Mesodermal cell (in vitro differentiated cells): ENCODE measurements at regions not wholly inside any gene's neighbourhood (a gene's known extent, or its start where the extent isn't known, plus 50 kb on each side); places are given as distances from the start of the nearest gene placed in this dataset.

Experiments
- H3K27ac ChIP-seq: 2 replicates; pipeline ENCODE4 v1.7.0; 2013; ENCODE audit warnings: mild to moderate bottlenecking, low read depth, low read length, moderate library complexity; ENCODE audit not compliant: severe bottlenecking
- H3K36me3 ChIP-seq: 2 replicates; pipeline ENCODE4 v1.7.1; 2013; ENCODE audit warnings: mild to moderate bottlenecking, low read length, moderate library complexity; ENCODE audit not compliant: control insufficient read depth, insufficient read depth
- H3K4me1 ChIP-seq: one replicate; pipeline ENCODE4 v1.7.1; 2013; ENCODE audit warnings: mild to moderate bottlenecking, low read length; ENCODE audit not compliant: insufficient read depth, control insufficient read depth, poor library complexity, severe bottlenecking
- H3K4me3 ChIP-seq: 2 replicates; pipeline ENCODE4 v1.7.0; 2013; ENCODE audit warnings: low read length, control low read depth, mild to moderate bottlenecking; ENCODE audit not compliant: insufficient read depth, poor library complexity, severe bottlenecking; ENCODE audit errors: extremely low read depth
- H3K9me3 ChIP-seq: 2 replicates; pipeline ENCODE4 v1.7.1; 2013; ENCODE audit warnings: mild to moderate bottlenecking, low read length, moderate library complexity; ENCODE audit not compliant: control insufficient read depth
- WGBS, 2 experiments: methylation state at CpG; one replicate each; pipeline ENCODE4 v1.1.5; 2013; ENCODE audit warnings: missing lambda C conversion rate in 2 of 2; ENCODE audit not compliant: insufficient coverage in 2 of 2; 5-methylcytosine and 5-hydroxymethylcytosine counted together

- Histone ChIP-seq H3K27ac (no peak overlapping the region), H3K4me3 (no peak overlapping the region), H3K9me3 (no peaks in the 10 kb centered on the region), H3K4me1 (peaks cover 19% of the 10 kb centered on the region), H3K36me3 (no peaks in the 10 kb centered on the region)
- WGBS, 2 experiments: 72 to 78% methylated on average over 6 to 8 of the region's 8 CpGs
Measured at GRCh38 chr5:96565582-96566265, 96.5 kb upstream of the CAST start.

- Histone ChIP-seq H3K36me3 (no peaks in the 10 kb centered on the region), H3K4me1 (peaks cover 19% of the 10 kb centered on the region), H3K27ac (no peak overlapping the region), H3K9me3 (no peaks in the 10 kb centered on the region), H3K4me3 (no peak overlapping the region)
- 78 to 83% methylated on average over 5 to 8 of the region's 8 CpGs for WGBS, 2 experiments
Measured at GRCh38 chr5:96566833-96567587, 95.2 kb upstream of the CAST start.

GRCh38 chr5:96569332-96569731, 92.8 kb upstream of the CAST start:
- H3K27ac ChIP-seq: no peak overlapping the region
- no peak overlapping the region for H3K4me3 ChIP-seq
- H3K36me3 ChIP-seq: no peaks in the 10 kb centered on the region
- 80 to 92% methylated on average over 2 to 3 of the region's 4 CpGs for WGBS, 2 experiments
- no peaks in the 10 kb centered on the region for H3K9me3 ChIP-seq
- H3K4me1 ChIP-seq: peaks cover 23% of the 10 kb centered on the region

- no peaks in the 10 kb centered on the region for H3K36me3 ChIP-seq
- WGBS, 2 experiments: 92 to 94% methylated on average over 4 of the region's 4 CpGs
Measured at GRCh38 chr5:96569770-96570169, 92.4 kb upstream of the CAST start.

GRCh38 chr5:96572864-96573512, 89.2 kb upstream of the CAST start:
- H3K27ac ChIP-seq: no peak overlapping the region
- no peaks in the 10 kb centered on the region for H3K36me3 ChIP-seq
- H3K4me1 ChIP-seq: peaks cover 4% of the 10 kb centered on the region
- WGBS, 2 experiments: 87 to 90% methylated on average over 1 to 3 of the region's 5 CpGs
- no peaks in the 10 kb centered on the region for H3K9me3 ChIP-seq
- no peak overlapping the region for H3K4me3 ChIP-seq

More at GRCh38 chr5:96569770-96570169, 92.4 kb upstream of the CAST start:
- Histone ChIP-seq H3K9me3 (no peaks in the 10 kb centered on the region), H3K4me3 (no peak overlapping the region), H3K27ac (no peak overlapping the region), H3K4me1 (peaks cover 23% of the 10 kb centered on the region)

- Histone ChIP-seq H3K4me1 (peaks cover 4% of the 10 kb centered on the region), H3K27ac (no peak overlapping the region), H3K9me3 (no peaks in the 10 kb centered on the region), H3K36me3 (no peaks in the 10 kb centered on the region), H3K4me3 (no peak overlapping the region)
Measured at GRCh38 chr5:96573513-96573894, 88.7 kb upstream of the CAST start.

GRCh38 chr5:96576876-96577275, 85.3 kb upstream of the CAST start:
- 96 to 100% methylated on average over 2 to 3 of the region's 3 CpGs for WGBS, 2 experiments
- Histone ChIP-seq H3K36me3 (no peaks in the 10 kb centered on the region), H3K4me3 (no peak overlapping the region), H3K4me1 (peaks cover 4% of the 10 kb centered on the region), H3K9me3 (no peaks in the 10 kb centered on the region), H3K27ac (no peak overlapping the region)

- H3K4me1 ChIP-seq: peaks cover under 1% of the 10 kb centered on the region
- H3K4me3 ChIP-seq: no peak overlapping the region
- no peak overlapping the region for H3K27ac ChIP-seq
- no peaks in the 10 kb centered on the region for H3K9me3 ChIP-seq
- H3K36me3 ChIP-seq: no peaks in the 10 kb centered on the region
Measured at GRCh38 chr5:96577909-96578308, 84.3 kb upstream of the CAST start.

- no peak overlapping the region for H3K4me3 ChIP-seq
- H3K9me3 ChIP-seq: no peaks in the 10 kb centered on the region
- no peaks in the 10 kb centered on the region for H3K36me3 ChIP-seq
- 100% methylated on average over 2 of the region's 2 CpGs; no CpG with 5 or more reads in 1 of the 2 experiments for WGBS, 2 experiments
- H3K27ac ChIP-seq: no peak overlapping the region
- H3K4me1 ChIP-seq: no peaks in the 10 kb centered on the region
Measured at GRCh38 chr5:96579711-96580110, 82.5 kb upstream of the CAST start.

- Histone ChIP-seq H3K4me3 (no peak overlapping the region), H3K4me1 (no peaks in the 10 kb centered on the region), H3K36me3 (no peaks in the 10 kb centered on the region), H3K27ac (no peak overlapping the region), H3K9me3 (no peaks in the 10 kb centered on the region)
- WGBS, 2 experiments: 86 to 95% methylated on average over 6 to 8 of the region's 11 CpGs
Measured at GRCh38 chr5:96582343-96582742, 79.8 kb upstream of the CAST start.

- no peak overlapping the region for H3K4me3 ChIP-seq
- no peaks in the 10 kb centered on the region for H3K36me3 ChIP-seq
- H3K9me3 ChIP-seq: no peaks in the 10 kb centered on the region
- 84 to 94% methylated on average over 4 to 6 of the region's 6 CpGs for WGBS, 2 experiments
- no peak overlapping the region for H3K27ac ChIP-seq
- H3K4me1 ChIP-seq: no peaks in the 10 kb centered on the region
Measured at GRCh38 chr5:96584712-96585111, 77.5 kb upstream of the CAST start.
